Skeletal muscle cell (primary cell): ENCODE measurements at regions not wholly inside any gene's neighbourhood (a gene's known extent, or its start where the extent isn't known, plus 50 kb on each side); places are given as distances from the start of the nearest gene placed in this dataset.
"Not testable (repeated sequence)": the region's sequence is repeated elsewhere in the genome, so short reads cannot be mapped to it uniquely, and the experiment has no call there.

Experiments
- DNase-seq: peaks from one replicate; pipeline ENCODE4 v3.0.0-alpha.2; 2010; ENCODE audit warnings: low read depth
- H3K4me3 ChIP-seq: 2 replicates; pipeline ENCODE4 v1.5.1; 2011; ENCODE audit warnings: low read depth, mild to moderate bottlenecking, control low read depth, low read length, moderate library complexity

DNA sequence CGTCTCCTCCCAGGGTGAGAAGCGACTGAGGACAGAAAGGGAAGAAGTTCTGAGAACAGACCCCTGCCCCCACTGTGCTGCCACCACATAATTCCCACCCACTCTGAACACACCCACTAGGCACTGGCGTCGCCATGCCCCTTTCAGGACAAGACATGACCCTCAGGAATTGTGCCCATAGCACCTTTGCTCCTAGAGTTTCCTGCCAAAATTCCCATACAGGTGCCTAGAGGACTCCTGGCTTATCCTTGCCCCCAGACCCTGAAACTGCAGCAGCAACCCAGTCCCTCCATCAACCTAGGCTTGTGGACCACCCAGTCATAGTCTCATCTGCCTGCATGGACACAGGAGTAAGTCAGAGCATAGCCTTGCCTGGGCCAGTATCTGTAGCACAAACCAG is 157.7 kb upstream of the ZNF267 start:
- no peak overlapping the region for H3K4me3 ChIP-seq
- DNase-seq: no peak

DNA sequence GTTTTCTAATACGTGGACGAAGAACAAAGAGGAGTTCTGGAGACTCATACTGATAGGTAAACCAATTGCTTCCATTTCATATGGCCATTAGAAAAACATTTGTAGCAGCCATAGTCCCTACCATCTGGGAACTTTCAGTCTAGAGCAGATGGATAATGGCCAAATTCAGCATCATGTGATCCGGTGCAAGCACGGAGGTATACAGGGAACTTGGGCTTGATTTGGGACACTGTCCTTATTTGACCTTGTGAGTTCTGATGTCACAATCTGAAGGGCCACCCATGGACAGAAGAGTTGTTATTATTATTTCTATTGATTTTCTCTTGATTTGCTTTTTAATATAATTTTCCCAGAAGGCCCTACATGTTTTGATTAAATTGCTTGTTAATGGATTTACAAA is 154.6 kb upstream of the ZNF267 start:
- DNase-seq: no peak
- no peak overlapping the region for H3K4me3 ChIP-seq

DNA sequence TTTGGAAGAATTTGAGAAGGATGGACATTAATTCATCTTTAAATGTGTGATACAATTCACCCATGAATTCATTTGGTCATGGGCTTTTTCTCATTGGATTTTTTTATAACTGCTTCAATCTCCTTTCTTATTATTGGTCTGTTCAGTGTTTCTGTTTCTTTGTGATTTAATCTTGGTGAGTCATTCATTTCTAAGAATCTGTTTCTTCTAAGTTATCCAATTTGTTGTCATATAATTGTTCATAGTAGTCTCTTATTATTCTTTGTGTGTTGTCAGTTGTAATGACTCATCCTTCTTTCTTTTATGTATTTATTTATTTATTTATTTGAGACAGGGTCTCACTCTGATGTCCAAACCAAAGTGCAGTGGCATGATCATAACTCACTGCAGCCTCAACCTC is 146.1 kb upstream of the ZNF267 start:
- no peak overlapping the region for H3K4me3 ChIP-seq
- DNase-seq: no peak

- no peak overlapping the region for H3K4me3 ChIP-seq
- DNase-seq: no peak
Measured at GRCh38 chr16:31734265-31734664, 139.3 kb upstream of the ZNF267 start.

DNA sequence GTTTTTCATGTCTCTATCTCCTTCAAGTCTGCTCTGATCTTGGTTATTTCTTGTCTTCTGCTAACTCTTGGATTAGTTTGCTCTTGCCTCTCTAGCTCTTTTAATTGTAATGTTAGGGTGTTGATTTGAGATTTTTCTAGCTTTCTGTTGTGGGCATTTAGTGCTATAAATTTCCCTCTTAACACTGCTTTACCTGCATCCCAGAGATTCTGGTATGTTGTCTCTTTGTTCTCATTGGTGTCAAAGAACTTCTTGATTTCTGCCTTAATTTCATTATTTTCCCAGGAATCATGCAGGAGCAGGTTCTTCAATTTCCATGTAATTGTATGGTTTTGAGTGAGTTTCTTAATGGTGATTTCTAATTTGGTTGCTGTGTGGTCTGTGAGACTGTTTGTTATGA is 128.5 kb upstream of the ZNF267 start:
- H3K4me3 ChIP-seq, DNase-seq: not testable (repeated sequence)

- no peak for DNase-seq
- H3K4me3 ChIP-seq: no peak overlapping the region
Measured at GRCh38 chr16:31745900-31746299, 127.7 kb upstream of the ZNF267 start.

GRCh38 chr16:31754998-31755615 is 118.5 kb upstream of the ZNF267 start:
- H3K4me3 ChIP-seq: no peak overlapping the region
- DNase-seq: no peak

GRCh38 chr16:31764103-31764502 is 109.5 kb upstream of the ZNF267 start:
- no peak for DNase-seq
- no peak overlapping the region for H3K4me3 ChIP-seq

- no peak overlapping the region for H3K4me3 ChIP-seq
- no peak for DNase-seq
Measured at GRCh38 chr16:31767267-31767666, 106.3 kb upstream of the ZNF267 start.

- DNase-seq: no peak
- H3K4me3 ChIP-seq: no peak overlapping the region
Measured at GRCh38 chr16:31780342-31780741, 93.3 kb upstream of the ZNF267 start.

DNA sequence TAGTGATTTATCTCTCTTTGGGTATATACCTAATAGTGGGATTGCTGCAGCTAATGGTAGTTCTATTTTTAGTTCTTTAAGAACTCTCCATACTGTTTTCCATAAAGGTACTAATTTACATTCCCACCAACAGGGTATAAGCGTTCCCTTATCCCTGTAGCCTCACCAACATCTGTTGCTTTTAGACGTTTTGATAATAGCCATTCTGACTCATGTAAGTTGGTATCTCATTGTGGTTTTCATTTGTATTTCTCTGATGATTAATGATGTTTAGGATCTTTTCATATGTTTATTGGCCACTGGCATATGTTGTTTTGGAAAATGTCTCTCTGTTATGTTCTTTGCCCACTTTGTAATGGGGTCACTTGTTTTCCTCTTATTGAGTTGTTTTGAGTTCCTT is 88.5 kb upstream of the ZNF267 start:
- no peak for DNase-seq
- H3K4me3 ChIP-seq: no peak overlapping the region

DNA sequence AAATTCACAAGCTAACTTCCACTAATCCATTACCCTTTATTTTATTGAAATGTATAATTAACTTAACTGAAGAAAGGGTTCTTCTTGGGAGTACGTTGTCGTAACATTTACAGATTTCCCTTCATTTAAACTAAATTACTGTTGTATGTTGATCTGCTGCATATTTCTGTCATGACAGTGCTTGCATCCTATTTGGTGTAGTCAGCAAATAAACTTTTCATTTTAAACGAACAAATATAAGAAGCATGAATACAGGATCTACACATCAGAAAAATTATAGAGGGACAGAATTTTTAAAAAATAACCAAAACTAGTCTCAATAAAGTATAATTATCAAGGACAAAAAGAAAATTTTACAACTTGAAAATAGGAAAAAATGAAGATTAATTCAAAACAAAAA is 66.5 kb upstream of the ZNF267 start:
- H3K4me3 ChIP-seq: no peak overlapping the region
- DNase-seq: no peak

DNA sequence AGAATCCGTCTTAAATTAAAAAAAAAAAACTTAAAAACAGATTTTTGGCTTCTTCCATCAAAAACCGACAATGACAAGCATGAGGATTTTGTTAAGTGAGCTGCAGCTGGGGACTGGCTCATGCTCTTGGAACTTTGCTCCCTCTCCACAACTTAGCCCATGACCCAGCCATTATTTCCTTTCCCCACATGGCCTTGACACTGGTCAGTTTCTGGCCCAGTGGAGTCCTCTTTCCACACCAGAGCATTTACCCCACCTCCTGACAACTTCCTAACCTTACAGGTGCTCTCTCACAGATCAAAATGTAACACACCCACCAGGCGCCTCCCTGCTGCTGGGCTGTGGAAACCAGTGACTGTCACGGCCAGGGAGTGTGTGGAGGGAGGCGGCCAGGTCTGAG is 62.7 kb upstream of the ZNF267 start:
- no peak for DNase-seq
- H3K4me3 ChIP-seq: no peak overlapping the region

DNA sequence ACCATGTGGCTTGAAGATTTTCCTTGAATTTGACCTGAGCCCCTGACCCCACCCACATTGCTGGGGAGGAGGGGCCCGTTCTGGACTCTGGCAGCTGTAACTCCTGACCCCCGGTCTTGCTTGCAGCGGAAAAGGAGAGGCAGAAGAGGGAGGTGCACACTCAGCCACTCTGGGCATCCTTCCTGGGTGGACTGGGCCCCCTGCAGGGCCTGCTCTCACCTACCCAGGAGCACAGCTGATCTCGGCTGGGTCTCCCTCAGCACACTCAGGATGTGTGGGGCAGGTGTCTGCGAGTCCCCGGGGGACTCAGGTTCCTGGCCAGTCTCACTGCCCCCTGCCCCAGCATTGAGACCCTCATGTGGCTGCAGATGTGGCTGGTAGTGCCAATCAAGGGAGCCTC is 57.5 kb upstream of the ZNF267 start:
- not testable (repeated sequence) for H3K4me3 ChIP-seq, DNase-seq

- H3K4me3 ChIP-seq: no peak overlapping the region
- no peak for DNase-seq
Measured at GRCh38 chr16:31819386-31819785, 54.2 kb upstream of the ZNF267 start.

- no peak for DNase-seq
Measured at GRCh38 chr16:31819948-31820347, 53.7 kb upstream of the ZNF267 start.

More at GRCh38 chr16:31819948-31820347, 53.7 kb upstream of the ZNF267 start:
- no peak overlapping the region for H3K4me3 ChIP-seq
